Tibial artery (tissue), 4 donors: ENCODE measurements at regions not wholly inside any gene's neighbourhood (a gene's known extent, or its start where the extent isn't known, plus 50 kb on each side); places are given as distances from the start of the nearest gene placed in this dataset.
"Not testable (repeated sequence)": the region's sequence is repeated elsewhere in the genome, so short reads cannot be mapped to it uniquely, and the experiment has no call there.

ENCODE experiments used
- DNase-seq, 2 donors: peaks; one replicate each; pipeline ENCODE4 v3.0.0-alpha.2; 2019
- H3K27ac ChIP-seq, 2 donors: fragments of 200-600 bp; sonication (generic) in 1 of 2; 1 replicate in 1 of 2; 2 replicates in 1 of 2; pipeline ENCODE4 v1.5.1; 2018 to 2019; ENCODE audit warnings: mild to moderate bottlenecking in 1 of 2
- H3K27me3 ChIP-seq, 2 donors: fragments of 200-600 bp; sonication (generic) in 1 of 2; one replicate each; pipeline versions ENCODE4 v1.5.1 to v1.6.0; 2016 to 2019
- H3K36me3 ChIP-seq, 3 donors: fragments of 200-600 bp; sonication (generic) in 2 of 3; one replicate each; pipeline ENCODE4 v1.5.1; 2016 to 2019; ENCODE audit warnings: mild to moderate bottlenecking in 2 of 3
- H3K4me1 ChIP-seq, 4 donors: fragments of 200-600 bp; sonication (generic) in 2 of 4; 1 replicate in 3 of 4; 2 replicates in 1 of 4; pipeline ENCODE4 v1.5.1; 2016 to 2019
- H3K4me3 ChIP-seq, 2 donors: fragments of 200-600 bp; sonication (generic) in 1 of 2; 1 replicate in 1 of 2; 2 replicates in 1 of 2; pipeline ENCODE4 v1.5.1; 2018 to 2019; ENCODE audit warnings: mild to moderate bottlenecking in 2 of 2
- H3K9me3 ChIP-seq, 3 donors: fragments of 200-600 bp; sonication (generic) in 1 of 3; one replicate each; pipeline ENCODE4 v1.5.1; 2016 to 2019
- CTCF ChIP-seq, 2 experiments: fragments of 200-600 bp in 1 of 2; fragments of 450-650 bp in 1 of 2; IDR thresholded peaks; one replicate each; pipeline ENCODE4 v1.5.1; 2017 to 2019; ENCODE audit warnings: antibody characterized with exemption in 2 of 2, mild to moderate bottlenecking in 1 of 2, moderate library complexity in 1 of 2
- intact Hi-C: fragments of 100-400 bp; cut with DNase I; formaldehyde crosslinking; loops from one replicate; pipeline ENCODE4 v1.15.0; 2023; ENCODE audit warnings: low total_unique reads

DNA sequence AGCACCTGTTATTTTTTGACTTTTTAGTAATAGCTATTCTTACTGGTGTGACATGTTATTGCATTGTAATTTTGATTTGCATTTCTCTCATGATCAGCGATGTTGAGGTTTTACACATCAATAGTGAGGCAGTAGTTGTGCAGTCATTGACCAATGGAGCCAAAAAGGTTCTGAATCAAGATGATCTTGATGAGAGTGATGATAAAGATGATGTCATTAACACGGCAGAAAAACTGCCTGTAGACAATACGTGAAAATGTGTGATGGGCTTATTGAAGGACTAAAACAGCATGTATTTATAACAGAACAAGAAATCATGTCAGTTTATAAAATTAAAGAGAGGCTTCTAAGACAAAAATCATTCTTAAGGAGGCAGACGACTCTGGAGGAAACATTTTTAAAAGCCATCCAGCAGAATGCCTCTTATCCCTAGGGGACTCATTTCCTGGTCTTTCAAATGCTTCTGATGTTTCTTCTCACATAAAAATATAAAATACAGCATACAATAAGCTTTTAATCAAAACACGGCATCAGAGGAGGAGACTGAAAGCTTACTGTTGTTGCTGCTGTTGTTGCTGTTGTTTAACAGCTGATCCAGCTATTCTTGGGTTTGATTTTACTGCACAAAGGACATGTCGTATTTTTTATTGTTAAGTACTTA lies 400.3 kb downstream of the LTN1 start:
- no peak for DNase-seq
- no peak for TF ChIP-seq CTCF (IDR thresholded peaks at IDR 0.05)
- intact Hi-C loops: no loop called here
- Histone ChIP-seq H3K4me1 (no peaks in the 10 kb centered on the region), H3K27ac (no peak overlapping the region), H3K4me3 (no peak overlapping the region), H3K27me3 (no peaks in the 10 kb centered on the region), H3K36me3 (no peaks in the 10 kb centered on the region), H3K9me3 (no peaks in the 10 kb centered on the region)

DNA sequence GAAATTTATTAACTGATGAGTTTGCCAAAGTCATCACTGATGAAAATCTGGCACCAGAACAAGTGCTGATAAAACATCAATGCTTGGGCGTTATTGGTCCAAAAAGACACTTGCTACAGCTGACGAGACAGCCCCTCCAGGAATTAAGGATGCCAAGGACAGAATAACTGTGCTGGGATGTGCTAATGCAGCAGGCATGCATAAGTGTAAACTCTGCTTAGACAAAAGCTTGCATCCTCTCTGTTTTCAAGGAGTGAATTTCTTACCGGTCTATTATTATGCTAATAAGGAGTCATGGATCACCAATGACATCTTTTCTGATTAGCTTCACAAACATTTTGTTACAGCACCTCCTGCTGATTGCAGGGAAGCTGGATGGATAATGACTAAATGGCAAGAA lies 402.0 kb downstream of the LTN1 start:
- no peak for DNase-seq
- no peaks in the 10 kb centered on the region for H3K9me3 ChIP-seq
- H3K27ac ChIP-seq: no peak overlapping the region
- no peaks in the 10 kb centered on the region for H3K27me3 ChIP-seq
- intact Hi-C loops: no loop called here
- no peak overlapping the region for H3K4me3 ChIP-seq
- TF ChIP-seq CTCF (IDR thresholded peaks at IDR 0.05): no peak
- H3K4me1 ChIP-seq: no peaks in the 10 kb centered on the region
- no peaks in the 10 kb centered on the region for H3K36me3 ChIP-seq

- H3K9me3 ChIP-seq: no peaks in the 10 kb centered on the region
- no peaks in the 10 kb centered on the region for H3K36me3 ChIP-seq
- DNase-seq: no peak
- intact Hi-C loops: no loop called here
- H3K4me1 ChIP-seq: no peaks in the 10 kb centered on the region
- H3K4me3 ChIP-seq: no peak overlapping the region
- no peak for TF ChIP-seq CTCF (IDR thresholded peaks at IDR 0.05)
- H3K27me3 ChIP-seq: no peaks in the 10 kb centered on the region
- no peak overlapping the region for H3K27ac ChIP-seq
Observed at GRCh38 chr21:28590026-28590425, 402.7 kb downstream of the LTN1 start.

DNA sequence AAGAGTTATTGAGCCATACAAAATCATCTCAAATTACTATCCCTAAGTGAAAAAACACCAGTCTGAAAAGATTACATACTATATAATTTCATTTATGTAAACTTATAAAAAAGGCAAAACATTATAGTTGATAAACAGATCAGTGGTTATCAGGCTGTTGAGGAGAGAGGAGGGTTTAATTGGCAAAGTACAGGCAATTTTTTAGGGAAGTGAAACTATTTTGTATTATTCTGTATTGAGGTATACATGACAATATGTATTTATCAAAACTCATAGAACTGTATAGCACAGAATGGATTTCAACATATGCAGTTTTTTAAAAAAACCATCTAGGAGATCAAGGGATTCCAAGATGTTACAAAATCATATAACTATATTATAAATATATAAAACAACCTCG lies 403.7 kb downstream of the LTN1 start:
- Histone ChIP-seq H3K27me3 (no peaks in the 10 kb centered on the region), H3K27ac (no peak overlapping the region), H3K4me3 (no peak overlapping the region), H3K36me3 (no peaks in the 10 kb centered on the region), H3K4me1 (no peaks in the 10 kb centered on the region), H3K9me3 (no peaks in the 10 kb centered on the region)
- intact Hi-C loops: no loop called here
- no peak for TF ChIP-seq CTCF (IDR thresholded peaks at IDR 0.05)
- DNase-seq: no peak

DNA sequence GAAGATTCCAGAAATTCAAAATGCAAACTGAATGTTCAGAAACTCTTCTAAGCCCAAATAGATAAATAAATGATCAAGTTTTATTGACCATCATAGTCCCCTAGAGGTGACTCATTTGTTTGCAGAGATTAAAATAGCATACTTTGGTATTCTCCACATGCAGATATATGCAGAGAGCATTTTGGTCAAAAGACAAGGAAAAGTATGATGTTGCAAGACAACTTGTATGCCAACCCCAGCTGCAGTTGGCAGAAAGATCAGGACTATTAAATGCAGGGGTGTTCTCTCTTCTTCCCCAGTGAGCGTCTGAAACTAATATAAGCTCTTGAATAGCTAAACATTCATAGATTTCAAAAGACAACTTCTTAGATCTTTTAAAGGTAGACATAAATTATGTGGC lies 404.9 kb downstream of the LTN1 start:
- H3K4me3 ChIP-seq: no peak overlapping the region
- intact Hi-C loops: no loop called here
- no peak for DNase-seq
- H3K27ac ChIP-seq: no peak overlapping the region
- no peaks in the 10 kb centered on the region for H3K9me3 ChIP-seq
- no peaks in the 10 kb centered on the region for H3K4me1 ChIP-seq
- no peak for TF ChIP-seq CTCF (IDR thresholded peaks at IDR 0.05)
- no peaks in the 10 kb centered on the region for H3K36me3 ChIP-seq
- H3K27me3 ChIP-seq: no peaks in the 10 kb centered on the region

DNA sequence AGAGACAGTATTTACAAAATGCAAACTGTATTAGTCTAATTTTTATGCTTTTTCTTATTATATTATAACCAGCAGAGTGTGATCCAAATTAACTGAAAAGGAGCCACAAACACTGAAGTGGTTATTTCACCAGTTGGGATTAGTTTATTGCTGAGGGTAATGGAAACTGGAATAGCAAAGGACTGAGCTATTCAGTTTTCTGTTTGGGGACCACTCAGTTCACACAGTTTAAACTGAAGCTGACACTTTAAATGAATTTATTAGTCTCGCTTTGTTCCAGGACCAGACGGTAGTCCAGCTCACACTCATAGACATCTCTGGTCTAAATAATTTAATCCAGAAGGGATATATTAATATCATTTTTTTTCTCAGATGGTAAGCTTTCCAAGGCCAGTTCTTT lies 410.7 kb downstream of the LTN1 start:
- DNase-seq: no peak
- Histone ChIP-seq H3K4me1 (no peaks in the 10 kb centered on the region), H3K27ac (no peak overlapping the region), H3K27me3 (no peaks in the 10 kb centered on the region), H3K9me3 (no peaks in the 10 kb centered on the region), H3K36me3 (peaks cover 0 to under 1% (median 0%) of the 10 kb centered on the region in 3 donors), H3K4me3 (no peak overlapping the region)
- no peak for TF ChIP-seq CTCF (IDR thresholded peaks at IDR 0.05)
- intact Hi-C loops: no loop called here

DNA sequence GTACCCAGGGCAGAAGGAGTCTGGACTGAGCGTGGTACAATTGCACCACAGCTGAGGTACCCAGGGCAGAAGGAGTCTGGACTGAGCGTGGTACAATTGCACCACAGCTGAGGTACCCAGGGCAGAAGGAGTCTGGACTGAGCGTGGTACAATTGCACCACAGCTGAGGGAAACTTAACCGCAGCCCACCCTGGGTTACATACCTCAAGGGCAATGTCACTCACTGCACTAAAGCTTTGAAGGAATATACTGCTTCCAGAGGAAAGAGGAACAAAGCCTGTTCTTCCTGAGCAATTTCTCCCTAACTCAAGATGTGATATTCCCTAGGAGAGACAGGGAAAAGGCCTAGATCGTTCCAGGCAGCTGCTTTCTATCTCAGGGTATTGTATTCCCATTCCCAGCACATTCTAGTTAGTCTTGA lies 411.4 kb downstream of the LTN1 start:
- DNase-seq, H3K36me3 ChIP-seq, H3K27me3 ChIP-seq, H3K4me1 ChIP-seq, H3K4me3 ChIP-seq, H3K9me3 ChIP-seq, H3K27ac ChIP-seq, intact Hi-C loops: not testable (repeated sequence)
